ENCODE measurements at regions not wholly inside any gene's neighbourhood (a gene's known extent, or its start where the extent isn't known, plus 50 kb on each side); places are given as distances from the start of the nearest gene placed in this dataset.

GRCh38 chr7:82527851-82528250 is 84.3 kb upstream of the CACNA2D1 start:
- H3K36me3 ChIP-seq, result no peaks in the 10 kb centered on the region
- intact Hi-C loops (cut with DNase I), result no loop called here
- no peak for TF ChIP-seq POLR2A (IDR thresholded peaks at IDR 0.05)
- TF ChIP-seq CTCF (IDR thresholded peaks at IDR 0.05), result no peak
- no peak overlapping the region for H3K27ac ChIP-seq
- no peak for DNase-seq
- no peaks in the 10 kb centered on the region for H3K9me3 ChIP-seq
- no peaks in the 10 kb centered on the region for H3K4me1 ChIP-seq
- WGBS, 2 donors, result 91 to 97% methylated on average over 1 of the region's 1 CpG
- H3K27me3 ChIP-seq, result no peaks in the 10 kb centered on the region
- no peak overlapping the region for H3K4me3 ChIP-seq (replicated peaks in 1 of 3)

- no peaks in the 10 kb centered on the region for H3K27me3 ChIP-seq
- intact Hi-C loops (cut with DNase I), result no loop called here
- H3K36me3 ChIP-seq, result no peaks in the 10 kb centered on the region
- no peak overlapping the region for H3K4me3 ChIP-seq (replicated peaks in 1 of 3)
- no peaks in the 10 kb centered on the region for H3K4me1 ChIP-seq
- no peak for DNase-seq
- no peaks in the 10 kb centered on the region for H3K9me3 ChIP-seq
- TF ChIP-seq POLR2A (IDR thresholded peaks at IDR 0.05) (no peak), CTCF (IDR thresholded peaks at IDR 0.05) (no peak)
- WGBS, 2 donors, result 90 to 93% methylated on average over 2 of the region's 2 CpGs
- H3K27ac ChIP-seq, result no peak overlapping the region
Measured at GRCh38 chr7:82521906-82522445, 78.4 kb upstream of the CACNA2D1 start.

GRCh38 chr7:82517050-82517449 is 73.5 kb upstream of the CACNA2D1 start:
- Histone ChIP-seq H3K9me3 (no peaks in the 10 kb centered on the region), H3K27me3 (no peaks in the 10 kb centered on the region), H3K36me3 (no peaks in the 10 kb centered on the region), H3K27ac (no peak overlapping the region), H3K4me3 (replicated peaks in 1 of 3) (no peak overlapping the region), H3K4me1 (no peaks in the 10 kb centered on the region)
- WGBS, 2 donors, result 94 to 95% methylated on average over 2 of the region's 2 CpGs
- intact Hi-C loops (cut with DNase I), result no loop called here
- TF ChIP-seq POLR2A (IDR thresholded peaks at IDR 0.05) (no peak), CTCF (IDR thresholded peaks at IDR 0.05) (no peak)
- DNase-seq, result no peak

- H3K4me3 ChIP-seq (replicated peaks in 1 of 3), result no peak overlapping the region
- no peaks in the 10 kb centered on the region for H3K36me3 ChIP-seq
- intact Hi-C loops (cut with DNase I), result no loop called here
- no peak for DNase-seq
- no peaks in the 10 kb centered on the region for H3K4me1 ChIP-seq
- no peaks in the 10 kb centered on the region for H3K9me3 ChIP-seq
- TF ChIP-seq CTCF (IDR thresholded peaks at IDR 0.05) (no peak), POLR2A (IDR thresholded peaks at IDR 0.05) (no peak)
- no peaks in the 10 kb centered on the region for H3K27me3 ChIP-seq
- H3K27ac ChIP-seq, result no peak overlapping the region
Measured at GRCh38 chr7:82511542-82511941, 68.0 kb upstream of the CACNA2D1 start.

- WGBS, 2 donors, result 14 to 33% methylated on average over 8 to 10 of the region's 25 CpGs
- Histone ChIP-seq H3K4me1 (no peaks in the 10 kb centered on the region), H3K9me3 (no peaks in the 10 kb centered on the region), H3K4me3 (replicated peaks in 1 of 3) (peak overlapping the region in 2 of 3 donors; percentile 23 to 24), H3K36me3 (no peaks in the 10 kb centered on the region), H3K27me3 (no peaks in the 10 kb centered on the region), H3K27ac (no peak overlapping the region)
- peak; percentile 59 to 60 for DNase-seq
- no peak for TF ChIP-seq CTCF (IDR thresholded peaks at IDR 0.05)
- TF ChIP-seq POLR2A (IDR thresholded peaks at IDR 0.05), result no peak
- intact Hi-C loops (cut with DNase I), result no loop called here
Measured at GRCh38 chr7:82507976-82508677, 64.5 kb upstream of the CACNA2D1 start.
